A549 (cell line): ENCODE measurements at regions not wholly inside any gene's neighbourhood (a gene's known extent, or its start where the extent isn't known, plus 50 kb on each side); places are given as distances from the start of the nearest gene placed in this dataset.

Experiments
- ATAC-seq, 2 experiments: fragments of 200-7000 bp in 1 of 2; fragments of >200 bp in 1 of 2; cut with Nextera tagmentation in 1 of 2; cut with Tn5 transposase in 1 of 2; 3 replicates each; pipeline versions ENCODE4 v1.8.0 to v1.9.1; 2018 to 2020; ENCODE audit warnings: mild to moderate bottlenecking in 1 of 2, moderate library complexity in 1 of 2
- CTCF ChIA-PET: fragments of 300-600 bp; sonication (Branson Sonifier 250); formaldehyde crosslinking; extraction: SDS; loops from one replicate; lab custom pipeline; 2021; ENCODE audit warnings: antibody characterized with exemption, inconsistent platforms; lab: Yijun Ruan, JAX
- POLR2A ChIA-PET: fragments of 350-600 bp; formaldehyde crosslinking; extraction: SDS; loops from one replicate; lab custom pipeline; 2021; ENCODE audit warnings: antibody characterized with exemption, inconsistent platforms; lab: Yijun Ruan, JAX
- DNase-seq, 2 experiments: peaks; one replicate each; pipeline versions ENCODE4 v3.0.0 to v3.0.0-alpha.2; 2011 to 2016; ENCODE audit warnings: low read depth in 1 of 2, low spot score in 1 of 2
- FAIRE-seq: peaks from 2 replicates; lab custom pipeline; 2011; peaks lifted over from hg19 to GRCh38; lab: Jason Lieb, UNC
- H3K27ac ChIP-seq, 2 experiments: fragments of >200 bp; sonication (Bioruptor Twin); formaldehyde crosslinking; 3 replicates each; pipeline ENCODE4 v1.5.1; 2016 to 2017
- H3K4me1 ChIP-seq: fragments of >200 bp; sonication (Bioruptor Twin); formaldehyde crosslinking; 3 replicates; pipeline ENCODE4 v1.6.1; 2016
- H3K4me2 ChIP-seq: fragments of >200 bp; sonication (Bioruptor Twin); formaldehyde crosslinking; 3 replicates; pipeline ENCODE4 v1.6.1; 2016
- H3K4me3 ChIP-seq: fragments of >200 bp; sonication (Bioruptor Twin); formaldehyde crosslinking; 3 replicates; pipeline ENCODE4 v1.5.1; 2016
- H3K9me3 ChIP-seq: fragments of >200 bp; sonication (Bioruptor Twin); formaldehyde crosslinking; 3 replicates; pipeline ENCODE4 v1.6.1; 2016
- ATOH8 ChIP-seq: fragments of 250-450 bp; sonication (Bioruptor Pico); IDR thresholded peaks from 2 replicates; pipeline ENCODE4 v1.5.0; 2020; ENCODE audit warnings: low read depth, mild to moderate bottlenecking, moderate library complexity
- CBX2 ChIP-seq: fragments of 200-600 bp; sonication (generic); IDR thresholded peaks from 2 replicates; pipeline ENCODE4 v1.6.1; 2016; ENCODE audit warnings: low read depth, mild to moderate bottlenecking, borderline replicate concordance
- E2F6 ChIP-seq: IDR thresholded peaks from 2 replicates; pipeline ENCODE4 v1.6.1; 2012; ENCODE audit warnings: low read depth, borderline replicate concordance
- EHF ChIP-seq: fragments of 250-450 bp; sonication (Bioruptor Pico); IDR thresholded peaks from 2 replicates; pipeline ENCODE4 v1.5.0; 2020; ENCODE audit warnings: mild to moderate bottlenecking
- ESRRA ChIP-seq: fragments of 150-350 bp; IDR thresholded peaks from 2 replicates; pipeline ENCODE4 v1.6.1; 2014; ENCODE audit warnings: mild to moderate bottlenecking, low read length, borderline replicate concordance
- FOSB ChIP-seq: fragments of 250-450 bp; sonication (Bioruptor Pico); IDR thresholded peaks from 2 replicates; pipeline ENCODE4 v1.5.0; 2020; ENCODE audit warnings: mild to moderate bottlenecking, moderate library complexity
- FOSL2 ChIP-seq, 2 experiments: fragments of 450-650 bp in 1 of 2; fragments of >200 bp in 1 of 2; sonication (Bioruptor Twin) in 1 of 2; formaldehyde crosslinking; IDR thresholded peaks; 2 replicates each; pipeline versions ENCODE4 v1.5.0 to v1.6.1; 2016 to 2020; ENCODE audit warnings: mild to moderate bottlenecking in 1 of 2, moderate library complexity in 1 of 2
- FOXS1 ChIP-seq: fragments of 250-450 bp; sonication (Bioruptor Pico); IDR thresholded peaks from 2 replicates; pipeline ENCODE4 v1.5.0; 2020; ENCODE audit warnings: mild to moderate bottlenecking, moderate library complexity
- HES2 ChIP-seq: fragments of >200 bp; sonication (Bioruptor Twin); formaldehyde crosslinking; IDR thresholded peaks from 2 replicates; pipeline ENCODE4 v1.6.1; 2016
- HEYL ChIP-seq: fragments of 250-450 bp; sonication (Bioruptor Pico); IDR thresholded peaks from 2 replicates; pipeline ENCODE4 v1.8.0; 2021; ENCODE audit warnings: mild to moderate bottlenecking, moderate library complexity
- HMGXB4 ChIP-seq: fragments of 250-450 bp; sonication (Bioruptor Pico); IDR thresholded peaks from 2 replicates; pipeline ENCODE4 v1.5.0; 2021; ENCODE audit warnings: mild to moderate bottlenecking, moderate library complexity, borderline replicate concordance
- HOXB5 ChIP-seq: fragments of 250-450 bp; sonication (Bioruptor Pico); IDR thresholded peaks from 2 replicates; pipeline ENCODE4 v1.5.0; 2020; ENCODE audit warnings: mild to moderate bottlenecking, moderate library complexity
- JUN ChIP-seq, 2 experiments: fragments of >200 bp; sonication (Bioruptor Twin); formaldehyde crosslinking; IDR thresholded peaks; 2 replicates in 1 of 2; 3 replicates in 1 of 2; pipeline ENCODE4 v1.6.1; 2016 to 2017
- MAX ChIP-seq: IDR thresholded peaks from 2 replicates; pipeline ENCODE4 v1.6.1; 2012
- MAZ ChIP-seq: fragments of 150-350 bp; IDR thresholded peaks from 2 replicates; pipeline ENCODE4 v1.6.1; 2014; ENCODE audit warnings: antibody characterized with exemption, low read depth, low read length, borderline replicate concordance
- PBX3 ChIP-seq: IDR thresholded peaks from 2 replicates; pipeline ENCODE4 v1.6.1; 2012
- POLR2AphosphoS2 ChIP-seq: conservative IDR thresholded peaks from 2 replicates; pipeline ENCODE4 v1.6.1; 2012; ENCODE audit warnings: low read length, improper control_type of control experiment, inconsistent platforms
- RARB ChIP-seq: fragments of 250-450 bp; sonication (Bioruptor Pico); IDR thresholded peaks from 2 replicates; pipeline ENCODE4 v1.8.0; 2021; ENCODE audit warnings: mild to moderate bottlenecking, moderate library complexity
- REST ChIP-seq: fragments of 200-600 bp; sonication (generic); IDR thresholded peaks from 2 replicates; pipeline ENCODE4 v1.6.1; 2016; ENCODE audit warnings: antibody characterized with exemption, mild to moderate bottlenecking, moderate library complexity
- SREBF2 ChIP-seq: fragments of 450-650 bp; IDR thresholded peaks from 2 replicates; pipeline ENCODE4 v1.6.1; 2014; ENCODE audit warnings: mild to moderate bottlenecking, moderate library complexity
- TP53 ChIP-seq: fragments of 250-450 bp; sonication (Bioruptor Pico); IDR thresholded peaks from 2 replicates; pipeline ENCODE4 v1.5.0; 2021; ENCODE audit warnings: mild to moderate bottlenecking, moderate library complexity
- USF2 ChIP-seq: fragments of 450-650 bp; IDR thresholded peaks from 2 replicates; pipeline ENCODE4 v1.6.1; 2014; ENCODE audit warnings: antibody characterized with exemption
- ZC3H11A ChIP-seq: fragments of 450-650 bp; IDR thresholded peaks from 2 replicates; pipeline ENCODE4 v1.6.1; 2014; ENCODE audit warnings: antibody characterized with exemption, mild to moderate bottlenecking
- ZNF302 ChIP-seq: fragments of 250-450 bp; sonication (Bioruptor Pico); IDR thresholded peaks from 2 replicates; pipeline ENCODE4 v1.9.0; 2021; ENCODE audit warnings: inconsistent platforms, mild to moderate bottlenecking, moderate library complexity
- WGBS: methylation state at CpG from one replicate; pipeline ENCODE4 v1.1.6; 2017; ENCODE audit errors: missing lambda C conversion rate; 5-methylcytosine and 5-hydroxymethylcytosine counted together

GRCh38 chr2:183825710-183826109, 701.5 kb downstream of the NUP35 start:
- ChIA-PET CTCF (no interaction called here), POLR2A (no interaction called here)
- TF ChIP-seq JUN (IDR thresholded peaks at IDR 0.05) (no peak), ATOH8 (CRISPR knock-in tag) (no peak), FOXS1 (CRISPR knock-in tag) (no peak), ZC3H11A (no peak), CBX2 (no peak), TP53 (no peak), POLR2AphosphoS2 (no peak), MAZ (no peak), USF2 (no peak), FOSL2 (IDR thresholded peaks at IDR 0.05) (no peak), FOSL2 (CRISPR knock-in tag; IDR thresholded peaks at IDR 0.05) (no peak), ZNF302 (CRISPR knock-in tag) (no peak), HOXB5 (no peak), HMGXB4 (CRISPR knock-in tag) (no peak)
- Histone ChIP-seq H3K4me3 (no peak overlapping the region), H3K9me3 (no peaks in the 10 kb centered on the region), H3K4me1 (no peaks in the 10 kb centered on the region), H3K27ac (no peak overlapping the region), H3K4me2 (no peak overlapping the region)
- 0% methylated on average over 3 of the region's 3 CpGs for WGBS
- FAIRE-seq (no peak), DNase-seq (no peak), ATAC-seq (no peak)

- WGBS = 63% methylated on average over 2 of the region's 2 CpGs
- ATAC-seq (no peak), FAIRE-seq (no peak), DNase-seq (no peak)
- Histone ChIP-seq H3K4me2 (no peak overlapping the region), H3K27ac (no peak overlapping the region), H3K4me3 (no peak overlapping the region), H3K4me1 (no peaks in the 10 kb centered on the region), H3K9me3 (no peaks in the 10 kb centered on the region)
- TF ChIP-seq E2F6 (no peak), HES2 (no peak), RARB (CRISPR knock-in tag) (no peak), FOSB (CRISPR knock-in tag) (no peak), ATOH8 (CRISPR knock-in tag) (no peak), HEYL (CRISPR knock-in tag) (no peak), HOXB5 (no peak), MAX (no peak), PBX3 (no peak), SREBF2 (no peak), EHF (CRISPR knock-in tag) (no peak), ESRRA (no peak), POLR2AphosphoS2 (no peak), REST (no peak)
- ChIA-PET POLR2A (no interaction called here), CTCF (no interaction called here)
Measured at GRCh38 chr2:183829931-183830330, 705.7 kb downstream of the NUP35 start.
